Fibroblast of the conjunctiva (primary cell): ENCODE measurements at regions not wholly inside any gene's neighbourhood (a gene's known extent, or its start where the extent isn't known, plus 50 kb on each side); places are given as distances from the start of the nearest gene placed in this dataset.
"Not testable (repeated sequence)": the region's sequence is repeated elsewhere in the genome, so short reads cannot be mapped to it uniquely, and the experiment has no call there.

Experiments used
- DNase-seq: peaks from one replicate; pipeline ENCODE4 v3.0.0-alpha.2; 2010; ENCODE audit warnings: low read depth

- DNase-seq, result no peak
These were observed 115.1 kb upstream of the FRMD1 start for GRCh38 chr6:168193816-168194721.

GRCh38 chr6:168192901-168193815, 114.1 kb upstream of the FRMD1 start:
- no peak for DNase-seq

- no peak for DNase-seq
These were observed 113.3 kb upstream of the FRMD1 start for GRCh38 chr6:168192195-168192900.

GRCh38 chr6:168190646-168191443, 111.8 kb upstream of the FRMD1 start:
- DNase-seq, result no peak

GRCh38 chr6:168190014-168190405, 111.0 kb upstream of the FRMD1 start:
- no peak for DNase-seq

- no peak for DNase-seq
These were observed 110.4 kb upstream of the FRMD1 start for GRCh38 chr6:168189200-168190013.

- no peak for DNase-seq
These were observed 109.6 kb upstream of the FRMD1 start for GRCh38 chr6:168188369-168189199.

- no peak for DNase-seq
These were observed 107.4 kb upstream of the FRMD1 start for GRCh38 chr6:168186438-168186837.

- DNase-seq, result not testable (repeated sequence)
These were observed 107.0 kb upstream of the FRMD1 start for GRCh38 chr6:168186018-168186417.

- no peak for DNase-seq
These were observed 105.7 kb upstream of the FRMD1 start for GRCh38 chr6:168184701-168185100.

- no peak for DNase-seq
These were observed 104.6 kb upstream of the FRMD1 start for GRCh38 chr6:168183613-168183970.

- no peak for DNase-seq
These were observed 104.0 kb upstream of the FRMD1 start for GRCh38 chr6:168182908-168183612.

GRCh38 chr6:168182366-168182765, 103.4 kb upstream of the FRMD1 start:
- no peak for DNase-seq

- no peak for DNase-seq
These were observed 102.9 kb upstream of the FRMD1 start for GRCh38 chr6:168181876-168182275.

GRCh38 chr6:168181316-168181715, 102.3 kb upstream of the FRMD1 start:
- DNase-seq, result no peak

- no peak for DNase-seq
These were observed 101.6 kb upstream of the FRMD1 start for GRCh38 chr6:168180548-168181011.

GRCh38 chr6:168179702-168180382, 100.8 kb upstream of the FRMD1 start:
- DNase-seq, result no peak

- DNase-seq, result no peak
These were observed 100.1 kb upstream of the FRMD1 start for GRCh38 chr6:168179133-168179532.
